GM18873 (cell line): ENCODE measurements at regions not wholly inside any gene's neighbourhood (a gene's known extent, or its start where the extent isn't known, plus 50 kb on each side); places are given as distances from the start of the nearest gene placed in this dataset.

Source experiments
- ATAC-seq: cut with Tn5 transposase; IDR thresholded peaks from one replicate; pipeline ENCODE4 v1.9.1; 2021; ENCODE audit warnings: mild to moderate bottlenecking, moderate library complexity, moderate number of reproducible peaks; ENCODE audit not compliant: unreplicated experiment, low FRiP score

DNA sequence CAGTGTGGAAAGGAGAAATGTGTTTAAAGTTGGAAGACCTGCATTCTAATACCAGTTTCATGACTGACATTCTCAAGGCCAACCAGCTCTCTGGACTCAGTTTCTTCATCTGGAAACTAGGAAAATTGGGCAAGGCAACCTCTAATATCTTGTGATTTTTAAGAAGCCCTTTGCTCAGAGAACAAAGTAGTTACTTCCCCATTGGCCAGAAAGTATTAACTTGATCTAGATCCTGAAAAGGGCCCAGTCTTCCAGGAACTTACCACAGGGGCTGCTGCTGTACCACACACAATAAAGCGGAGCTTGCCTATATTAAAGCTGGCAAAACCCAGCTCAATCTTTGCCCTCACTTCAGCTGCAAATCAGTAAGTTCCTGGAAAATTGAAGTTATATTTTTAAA, 155.6 kb upstream of the ADO start:
- ATAC-seq, result no peak

DNA sequence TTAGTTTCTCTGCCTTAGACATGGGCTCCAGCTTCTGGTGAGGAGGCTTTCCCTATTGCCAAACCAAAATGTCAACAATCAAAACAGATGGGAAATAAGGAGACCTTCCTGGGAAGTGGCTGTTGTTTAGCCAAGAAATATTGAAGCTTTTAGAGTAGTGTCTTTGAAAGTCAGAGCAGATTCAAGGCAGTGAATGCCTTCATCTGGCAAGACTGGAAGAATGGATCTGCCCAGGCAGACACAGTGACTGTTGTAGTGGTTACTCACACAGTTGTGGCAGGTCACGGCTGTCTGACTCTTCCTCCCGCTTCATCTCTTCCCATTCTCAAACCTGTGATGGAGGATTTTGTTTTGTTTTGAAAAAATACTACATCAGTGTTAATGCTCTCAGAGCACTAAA, 154.1 kb upstream of the ADO start:
- ATAC-seq, result no peak

DNA sequence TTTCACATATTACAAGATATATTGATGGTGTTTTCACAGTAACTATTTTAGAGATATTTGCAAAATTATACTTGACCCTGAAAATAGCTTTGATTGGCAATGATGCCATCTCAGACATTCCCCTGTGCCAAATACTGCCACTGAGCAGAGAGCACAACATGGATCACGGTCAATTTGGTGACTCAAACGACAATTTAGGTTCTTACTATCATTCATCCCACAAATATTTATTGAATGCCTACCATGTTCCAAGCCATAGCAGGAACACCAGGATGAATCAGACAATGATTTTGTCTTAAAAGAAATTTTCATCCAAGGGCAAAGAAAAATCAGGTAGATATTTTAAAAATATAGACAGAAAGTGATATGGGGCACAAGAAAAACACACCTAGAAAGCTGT, 153.2 kb upstream of the ADO start:
- no peak for ATAC-seq

DNA sequence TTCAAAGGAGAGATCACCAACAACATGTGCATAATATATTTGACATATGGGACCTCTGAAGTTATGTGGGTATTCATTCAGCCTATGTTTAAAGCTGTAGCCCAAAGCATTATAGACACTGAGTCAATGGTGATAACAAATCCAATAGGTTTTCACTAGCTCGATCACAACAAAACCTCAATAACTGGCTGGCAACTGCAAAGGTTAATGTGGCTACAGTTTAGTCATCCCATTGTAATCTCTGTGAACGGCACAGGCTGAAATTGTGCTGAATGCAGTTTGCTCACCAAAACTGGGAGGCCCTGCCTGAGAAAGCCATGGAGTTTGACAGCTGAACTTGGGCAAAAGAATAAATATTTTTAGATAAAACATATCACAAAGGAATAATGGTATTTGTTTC, 152.4 kb upstream of the ADO start:
- ATAC-seq, result no peak

DNA sequence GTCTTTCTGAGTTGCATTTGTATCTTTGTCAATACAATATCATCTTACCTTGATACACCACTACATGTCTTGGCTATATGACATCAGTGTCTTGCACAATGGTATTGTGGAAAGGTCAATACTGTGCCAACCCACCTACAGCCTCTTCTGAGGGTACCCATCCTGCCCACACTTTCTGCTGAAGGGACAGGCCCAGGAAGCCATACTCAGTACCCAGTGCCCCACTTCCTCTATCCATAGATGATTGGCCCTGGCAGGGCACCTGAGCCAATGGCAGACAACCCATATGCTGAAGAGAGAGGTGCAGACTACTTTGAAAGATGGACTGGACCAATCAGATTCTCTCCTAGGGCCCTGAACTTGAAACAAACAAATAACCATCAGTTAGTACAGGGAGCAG, 152.0 kb upstream of the ADO start:
- ATAC-seq, result no peak

DNA sequence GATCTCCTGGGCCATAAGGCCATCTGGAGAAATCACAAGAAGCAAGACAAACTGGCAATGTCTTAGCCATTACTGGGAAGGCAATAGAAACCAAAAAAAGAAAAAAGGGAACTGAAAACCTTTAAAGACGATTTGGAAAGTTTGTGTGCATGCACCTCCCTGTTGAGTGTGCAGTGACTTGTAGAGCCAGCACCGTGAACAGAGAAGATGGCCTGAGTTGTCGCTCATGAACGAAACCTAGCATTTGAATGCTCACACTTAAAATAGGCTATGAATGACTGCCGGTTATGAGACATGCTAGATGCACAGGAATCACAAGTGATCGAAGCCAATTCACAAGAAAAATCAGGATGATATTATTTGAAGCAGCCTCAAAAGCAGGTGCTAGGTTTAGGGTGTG, 151.3 kb upstream of the ADO start:
- ATAC-seq, result peak; percentile 86

DNA sequence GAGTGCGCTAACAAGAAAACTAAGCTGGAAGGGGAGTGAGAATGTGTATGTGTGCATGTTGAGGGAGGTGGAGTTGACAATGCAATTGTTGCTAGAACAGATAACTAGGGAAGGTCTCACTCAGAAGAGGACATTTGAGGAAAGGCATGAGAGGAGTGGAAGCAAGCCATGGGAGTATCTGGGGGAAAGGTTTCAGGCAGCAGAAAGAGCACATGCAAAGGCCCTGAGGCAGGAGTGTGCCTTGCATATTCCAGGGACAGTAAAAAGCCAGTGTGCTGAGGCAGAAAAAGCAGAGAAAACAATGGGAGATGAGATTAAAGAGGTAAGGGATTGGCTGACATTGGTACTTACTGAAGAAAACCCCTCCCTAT, 149.6 kb upstream of the ADO start:
- no peak for ATAC-seq

DNA sequence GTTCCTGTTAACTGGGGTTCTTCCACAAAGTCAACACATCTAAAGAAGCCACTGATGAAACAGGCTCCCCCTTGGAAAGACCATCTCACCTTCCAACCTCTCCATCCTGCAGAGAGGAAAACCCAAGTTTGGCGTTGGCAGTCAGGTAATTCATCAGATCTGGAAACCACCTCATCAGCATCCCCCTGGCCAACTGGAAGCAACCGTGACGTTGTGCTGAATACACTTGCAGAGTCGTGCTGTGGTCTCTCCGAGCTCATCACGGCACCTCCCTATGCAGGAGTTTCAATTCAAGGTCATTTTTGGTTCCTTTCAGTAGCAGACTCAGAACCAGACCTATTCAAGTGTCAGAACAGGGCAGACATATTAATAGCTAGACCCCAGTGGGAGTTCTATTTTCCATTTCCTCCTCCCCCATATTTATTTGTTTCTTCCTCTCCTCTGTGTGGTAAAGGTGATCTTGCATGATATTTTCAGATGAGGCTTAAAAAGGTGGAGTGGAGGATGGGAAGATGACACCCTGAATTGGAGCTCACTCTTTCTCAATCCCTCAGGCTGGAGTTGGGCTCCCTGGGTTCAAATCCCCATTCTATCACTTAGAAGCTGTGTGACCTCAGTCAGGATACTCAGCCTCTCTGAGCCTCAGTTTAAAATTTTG, 149.1 kb upstream of the ADO start:
- peak; percentile 79 for ATAC-seq

DNA sequence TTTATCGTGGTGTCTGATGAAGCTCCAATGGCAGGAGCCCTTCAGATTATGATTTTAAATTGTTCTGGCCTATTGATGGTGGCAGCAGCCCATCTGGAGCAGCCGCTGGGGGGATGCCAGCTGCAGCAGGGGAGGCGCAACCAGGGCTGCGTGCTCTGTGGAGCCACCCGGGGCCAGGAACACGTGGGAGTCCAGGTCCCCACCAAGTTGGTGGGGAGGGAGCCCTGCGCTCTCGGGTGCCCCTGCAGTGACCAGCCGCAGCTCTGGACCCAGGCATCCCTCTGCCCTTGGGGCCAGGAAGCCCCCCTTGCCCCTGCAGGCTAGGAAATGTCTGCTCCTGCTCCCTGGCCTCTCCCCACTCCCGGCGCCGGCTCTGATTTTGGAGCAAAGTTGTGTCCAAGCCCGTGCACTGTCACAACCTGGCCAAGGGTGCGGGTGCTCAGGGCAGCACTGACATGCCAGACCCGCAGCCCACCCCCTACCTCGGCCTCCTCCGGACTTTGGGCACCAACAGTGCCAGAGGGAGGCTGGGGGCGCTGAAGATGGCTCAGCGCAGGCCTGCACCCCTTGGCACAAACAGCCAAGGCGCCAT, 147.2 kb upstream of the ADO start:
- no peak for ATAC-seq

DNA sequence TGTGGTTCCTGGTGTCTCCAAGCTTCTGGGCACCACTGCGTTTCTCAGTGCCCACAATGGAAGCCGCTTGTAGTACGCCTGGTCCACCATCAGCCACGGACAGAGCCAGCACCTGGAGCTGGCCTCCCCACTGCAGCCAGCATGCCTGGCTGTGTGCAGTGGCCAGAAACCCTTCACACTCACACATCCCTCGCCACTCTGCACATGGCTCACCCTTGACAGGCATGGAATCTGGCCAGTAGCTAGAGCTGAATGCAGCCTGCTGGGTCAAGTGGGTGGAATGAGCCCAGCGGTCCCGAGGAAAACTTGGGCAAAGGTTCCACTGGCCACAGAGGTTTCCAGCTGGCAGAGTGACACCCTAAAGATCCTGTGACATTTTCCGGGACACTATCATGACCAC, 146.0 kb upstream of the ADO start:
- no peak for ATAC-seq

DNA sequence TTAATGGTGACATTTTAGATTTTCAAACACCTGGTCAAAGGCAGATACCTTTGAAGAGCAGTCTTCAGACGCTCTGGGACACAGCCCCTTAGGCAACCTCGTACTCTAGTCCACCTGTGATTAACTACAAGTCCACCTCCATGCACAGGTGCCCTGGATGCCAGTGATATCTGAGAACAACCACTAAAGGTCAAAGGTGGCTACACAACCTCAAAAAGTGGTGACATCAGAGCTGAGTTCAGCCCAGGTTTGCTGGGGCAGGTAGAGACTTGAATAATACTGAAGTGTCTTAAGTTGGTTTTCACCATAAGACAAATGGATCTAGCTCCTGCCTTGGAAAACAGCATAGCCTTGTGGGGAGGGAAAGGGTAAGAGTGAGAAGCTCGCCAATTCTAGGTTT, 143.4 kb upstream of the ADO start:
- ATAC-seq, result no peak

DNA sequence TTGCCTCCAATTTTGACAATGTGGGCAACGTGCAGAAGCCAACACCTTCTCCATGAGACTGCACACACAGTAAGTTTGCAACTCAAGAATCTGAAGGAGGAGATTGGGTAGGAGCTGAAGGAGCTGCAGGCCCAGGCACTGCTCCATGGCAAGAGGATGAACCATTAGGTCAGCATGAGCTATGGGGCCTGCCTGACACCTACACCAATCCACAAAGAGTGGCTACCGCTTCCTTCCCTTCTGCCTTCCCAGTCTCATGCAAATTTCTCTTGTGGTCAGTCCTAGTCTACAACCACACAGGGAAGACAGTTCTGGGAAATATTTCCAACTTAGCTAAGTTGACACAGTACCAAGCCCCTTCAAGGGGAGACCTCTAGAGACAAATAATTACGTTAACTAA, 142.0 kb upstream of the ADO start:
- no peak for ATAC-seq

DNA sequence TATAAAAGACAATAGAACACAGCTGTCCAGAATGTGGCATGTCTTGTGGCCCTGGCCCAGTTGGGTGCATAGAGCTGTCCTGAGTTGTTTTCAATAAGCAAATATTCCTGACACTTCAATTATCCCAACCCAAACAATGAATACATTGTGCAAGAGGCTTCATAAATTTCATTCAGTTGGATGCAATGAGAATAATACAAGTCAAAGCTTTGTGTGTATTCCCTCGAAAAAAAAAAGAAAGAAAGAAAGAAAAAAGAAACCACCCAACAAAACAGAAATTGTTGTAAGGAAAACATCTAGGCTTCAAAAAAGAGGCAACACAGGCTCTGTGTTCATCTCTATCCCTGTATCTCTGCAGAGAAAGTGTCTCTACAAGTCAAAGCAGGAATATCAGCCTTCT, 138.7 kb upstream of the ADO start:
- ATAC-seq, result no peak

DNA sequence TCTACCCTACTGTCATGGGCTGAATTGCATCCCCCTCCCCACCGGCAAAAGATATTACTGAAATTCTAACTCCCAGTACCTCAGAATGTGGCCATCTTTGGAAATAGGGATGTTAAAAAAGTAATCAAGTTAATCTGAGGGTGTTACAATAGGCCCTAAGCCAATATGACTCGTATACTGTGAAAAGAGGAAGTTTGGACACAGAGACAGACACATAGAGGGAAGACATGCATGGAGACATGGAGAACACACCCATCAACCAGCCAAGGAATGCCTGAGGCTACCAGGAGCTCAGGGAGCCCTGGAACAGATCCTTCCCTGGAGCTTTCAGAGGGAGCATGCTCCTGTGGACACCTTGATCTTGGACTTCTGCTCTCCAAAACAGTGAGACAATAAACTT, 138.2 kb upstream of the ADO start:
- ATAC-seq, result no peak

DNA sequence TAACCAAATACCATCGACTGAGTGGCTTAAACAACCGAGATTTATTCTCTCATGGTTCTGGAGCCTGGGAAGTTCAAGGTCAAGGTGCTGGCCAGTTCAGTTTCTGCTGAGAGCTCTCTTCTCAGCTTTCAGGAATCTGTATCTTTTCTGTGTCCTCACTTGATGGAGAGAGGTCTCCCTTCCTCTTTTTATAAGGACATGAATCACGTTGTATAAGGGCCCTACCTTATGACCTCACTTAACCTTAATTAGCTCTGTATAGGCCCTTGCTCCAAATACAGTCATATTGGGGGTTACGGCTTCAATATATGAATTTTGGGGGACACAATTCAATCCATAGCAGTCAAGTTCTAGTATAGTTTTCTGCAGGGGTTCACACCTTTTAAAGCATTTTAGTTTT, 135.2 kb upstream of the ADO start:
- no peak for ATAC-seq

DNA sequence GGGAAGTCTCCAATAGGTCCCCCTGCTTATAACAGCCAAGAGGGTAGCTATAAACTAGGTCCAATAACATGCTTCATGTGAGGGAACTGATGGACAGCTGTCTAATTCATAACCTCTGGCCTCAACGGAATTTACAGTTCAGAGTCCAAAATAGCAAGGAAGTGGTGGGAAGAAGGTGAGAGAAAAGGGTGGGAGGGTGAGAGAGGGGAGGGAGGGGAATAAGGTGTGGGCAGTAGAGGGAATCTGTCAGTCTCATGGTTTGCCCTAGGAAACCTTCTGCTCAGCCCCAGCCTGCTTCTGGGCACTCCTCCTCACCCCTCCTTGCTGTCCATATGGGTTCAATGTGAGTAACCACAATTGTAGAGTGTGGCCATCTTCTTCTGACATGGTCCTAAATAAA, 133.4 kb upstream of the ADO start:
- ATAC-seq, result no peak

DNA sequence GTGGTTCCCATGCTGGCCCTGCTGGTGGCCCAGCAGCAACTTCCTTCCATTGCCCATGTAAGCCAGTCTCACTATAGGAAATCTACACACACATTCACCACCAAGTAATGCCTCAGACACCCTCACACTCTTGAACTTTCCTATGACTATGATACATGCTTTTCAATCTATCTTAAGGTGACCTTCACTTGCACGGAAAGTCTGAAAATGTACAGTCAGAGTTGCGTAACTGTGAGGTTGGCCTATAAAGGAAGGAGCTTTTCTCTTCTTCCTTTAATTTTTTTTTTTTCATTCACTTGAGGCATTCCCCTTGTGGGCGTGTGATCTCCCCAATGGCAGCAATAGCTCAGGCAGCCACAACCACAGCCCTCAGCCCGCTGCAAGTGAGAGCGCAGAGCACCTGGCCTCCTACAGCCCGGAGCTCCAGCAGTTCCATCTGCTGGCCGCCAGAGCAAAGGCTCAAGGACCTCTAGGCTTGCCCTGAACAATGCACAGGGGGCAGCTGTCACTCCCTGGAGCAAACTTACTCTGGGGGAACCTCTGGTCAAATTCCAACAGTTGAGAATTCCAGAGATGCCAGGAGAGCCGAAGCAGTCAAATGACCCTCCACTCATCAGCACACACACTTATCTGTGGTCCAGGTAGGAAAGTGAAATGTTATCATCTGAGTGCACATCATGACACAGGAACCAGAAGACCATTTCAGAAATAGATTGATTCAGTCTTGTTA, 123.1 kb upstream of the ADO start:
- ATAC-seq, result peak; percentile 96

DNA sequence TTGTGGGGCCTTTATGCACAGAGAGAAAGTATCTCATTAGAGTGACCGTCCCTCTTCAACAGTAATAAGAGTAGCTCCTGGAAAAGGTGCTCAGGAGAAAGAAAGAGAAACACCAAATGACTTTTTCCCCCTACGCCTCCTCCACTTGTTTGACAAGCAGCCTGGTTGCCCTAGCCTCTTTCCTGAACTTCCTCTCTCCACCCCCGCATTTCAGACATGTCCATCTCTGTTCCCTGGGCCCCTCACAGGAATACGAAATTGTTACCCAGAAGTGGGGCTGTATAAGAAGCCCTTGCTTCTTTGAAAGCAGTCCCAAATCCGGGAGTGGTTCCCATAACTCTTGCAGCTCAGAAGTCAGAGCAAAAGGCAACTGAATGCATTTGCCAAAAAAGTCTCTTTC, 119.6 kb upstream of the ADO start:
- ATAC-seq, result no peak

DNA sequence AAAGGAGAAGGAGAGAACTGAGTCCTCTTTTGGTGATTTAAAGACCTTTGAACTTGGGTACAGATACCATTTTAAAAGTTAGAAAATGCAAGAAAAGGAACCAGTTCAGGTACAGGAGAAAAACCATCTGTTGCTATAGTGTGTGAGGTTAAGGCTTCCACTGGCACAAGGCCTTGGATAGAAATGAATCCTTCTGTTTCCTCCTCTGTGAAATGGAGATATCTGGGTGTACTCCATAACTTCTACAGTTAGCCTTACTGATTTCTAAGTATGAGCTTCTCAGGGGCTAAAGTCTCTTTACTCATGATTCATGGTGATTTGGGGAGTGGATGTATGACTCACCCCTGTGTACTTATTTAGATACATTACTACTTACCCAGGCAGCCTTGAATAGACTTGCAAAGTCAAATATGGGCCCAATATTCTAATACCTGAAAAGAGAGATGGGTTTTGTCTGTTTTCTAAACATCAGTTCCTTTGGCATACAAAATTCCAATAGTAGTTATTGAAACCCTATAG, 117.2 kb upstream of the ADO start:
- ATAC-seq, result no peak

DNA sequence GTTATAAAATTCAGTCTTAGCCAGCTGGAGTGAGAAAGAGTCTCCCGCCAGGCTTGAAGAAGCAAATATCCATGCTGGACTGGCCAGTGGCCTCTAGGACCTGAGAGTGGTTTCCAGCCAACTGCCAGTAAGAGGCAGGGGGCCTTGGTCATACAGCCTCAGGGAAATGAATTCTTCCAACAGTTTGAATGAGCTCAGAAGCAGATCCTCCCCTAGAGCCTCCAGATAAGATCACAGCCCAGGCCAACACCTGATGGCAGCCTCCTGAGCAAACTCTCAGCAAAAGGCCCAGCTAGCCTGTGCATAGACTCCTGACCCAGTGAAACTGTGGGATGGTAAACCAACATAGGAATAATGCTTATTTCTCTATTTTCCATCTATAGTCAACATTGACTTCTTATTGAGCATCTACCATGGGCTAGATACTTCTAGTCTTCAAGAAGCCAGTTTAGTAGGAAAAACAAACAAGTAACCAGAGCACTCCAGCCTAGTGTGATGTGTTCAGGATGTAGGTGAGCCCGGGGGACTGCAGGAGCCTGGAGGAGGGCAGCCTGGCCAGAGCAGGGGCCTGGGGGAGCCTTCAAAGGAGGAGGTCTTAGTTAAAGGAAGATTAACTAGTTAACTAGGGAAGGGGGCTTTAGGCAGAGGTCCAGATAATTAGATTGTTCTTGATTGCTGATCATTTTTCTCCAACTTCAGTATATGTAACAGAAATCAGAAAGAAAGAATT, 115.4 kb upstream of the ADO start:
- no peak for ATAC-seq

DNA sequence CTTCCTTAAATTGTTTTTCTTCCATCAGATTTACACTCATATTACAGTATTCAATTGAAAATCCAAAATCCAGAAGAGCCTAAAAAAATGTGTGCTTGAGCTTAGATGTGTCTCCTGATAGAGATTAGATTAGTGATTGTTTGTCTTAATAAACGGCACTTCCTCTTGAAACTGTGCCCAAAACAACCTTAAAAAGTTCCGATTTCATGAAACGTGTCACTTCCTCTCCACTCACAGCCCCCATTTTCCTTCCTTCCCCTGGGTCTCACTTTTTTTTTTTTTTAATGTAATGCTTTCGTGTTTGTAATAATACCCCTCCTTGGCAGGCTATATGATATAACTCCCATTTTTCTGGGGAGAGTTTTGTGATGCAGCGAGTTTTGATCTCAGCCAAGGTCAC, 114.8 kb upstream of the ADO start:
- no peak for ATAC-seq
